Osteocyte (in vitro differentiated cells): ENCODE measurements at regions not wholly inside any gene's neighbourhood (a gene's known extent, or its start where the extent isn't known, plus 50 kb on each side); places are given as distances from the start of the nearest gene placed in this dataset.

Source experiments
- DNase-seq: peaks from one replicate; pipeline ENCODE4 v3.0.0; 2021; ENCODE audit warnings: mixed read lengths; ENCODE audit not compliant: unreplicated experiment; ENCODE audit errors: extremely low spot score
- H3K27ac Mint-ChIP-seq: one replicate; pipeline ENCODE4 v1.8.0; 2021; ENCODE audit warnings: mild to moderate bottlenecking, mixed read lengths; ENCODE audit not compliant: unreplicated experiment
- H3K27me3 Mint-ChIP-seq: one replicate; pipeline ENCODE4 v1.8.0; 2021; ENCODE audit warnings: mixed read lengths; ENCODE audit not compliant: unreplicated experiment
- H3K36me3 Mint-ChIP-seq: one replicate; pipeline ENCODE4 v1.8.0; 2021; ENCODE audit warnings: mixed read lengths; ENCODE audit not compliant: unreplicated experiment
- H3K4me1 Mint-ChIP-seq: one replicate; pipeline ENCODE4 v1.8.0; 2021; ENCODE audit warnings: mixed read lengths; ENCODE audit not compliant: unreplicated experiment
- H3K4me3 Mint-ChIP-seq: one replicate; pipeline ENCODE4 v1.8.0; 2021; ENCODE audit warnings: mild to moderate bottlenecking, moderate library complexity, mixed read lengths; ENCODE audit not compliant: unreplicated experiment
- H3K9me3 Mint-ChIP-seq: one replicate; pipeline ENCODE4 v1.8.0; 2021; ENCODE audit warnings: mixed read lengths; ENCODE audit not compliant: unreplicated experiment
- TF ChIP-seq, protein P1 (sequence below): fragments of 200-600 bp; sonication (generic); IDR thresholded peaks from 2 replicates; pipeline ENCODE4 v1.5.0; 2021; ENCODE audit warnings: antibody characterized with exemption, mild to moderate bottlenecking, moderate library complexity

DNA sequence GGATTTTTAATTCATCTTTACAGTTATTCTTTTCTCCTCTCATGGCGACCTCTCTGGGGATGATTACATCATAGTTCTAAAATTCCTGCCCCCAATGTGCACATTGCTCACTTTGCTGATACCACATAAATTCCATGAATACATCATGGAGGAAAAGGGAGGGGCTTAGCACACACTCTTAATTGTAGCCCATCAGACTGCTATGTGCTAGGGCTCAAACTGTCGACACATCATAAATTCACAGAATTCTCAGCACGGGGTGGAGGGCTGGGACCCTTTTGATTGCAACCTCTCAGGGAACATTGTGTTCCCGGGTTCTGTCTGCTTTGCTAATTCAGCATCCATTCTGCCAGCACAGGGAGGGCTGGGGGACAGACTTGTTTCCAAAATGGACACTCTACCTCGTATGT, 592.9 kb downstream of the BCOR start:
- H3K27me3 Mint-ChIP-seq = peaks cover 2% of the 10 kb centered on the region
- H3K36me3 Mint-ChIP-seq = no peaks in the 10 kb centered on the region
- H3K4me3 Mint-ChIP-seq = no peak overlapping the region
- H3K4me1 Mint-ChIP-seq = no peaks in the 10 kb centered on the region
- DNase-seq = no peak
- H3K9me3 Mint-ChIP-seq = peaks cover 7% of the 10 kb centered on the region
- TF ChIP-seq, protein P1, sequence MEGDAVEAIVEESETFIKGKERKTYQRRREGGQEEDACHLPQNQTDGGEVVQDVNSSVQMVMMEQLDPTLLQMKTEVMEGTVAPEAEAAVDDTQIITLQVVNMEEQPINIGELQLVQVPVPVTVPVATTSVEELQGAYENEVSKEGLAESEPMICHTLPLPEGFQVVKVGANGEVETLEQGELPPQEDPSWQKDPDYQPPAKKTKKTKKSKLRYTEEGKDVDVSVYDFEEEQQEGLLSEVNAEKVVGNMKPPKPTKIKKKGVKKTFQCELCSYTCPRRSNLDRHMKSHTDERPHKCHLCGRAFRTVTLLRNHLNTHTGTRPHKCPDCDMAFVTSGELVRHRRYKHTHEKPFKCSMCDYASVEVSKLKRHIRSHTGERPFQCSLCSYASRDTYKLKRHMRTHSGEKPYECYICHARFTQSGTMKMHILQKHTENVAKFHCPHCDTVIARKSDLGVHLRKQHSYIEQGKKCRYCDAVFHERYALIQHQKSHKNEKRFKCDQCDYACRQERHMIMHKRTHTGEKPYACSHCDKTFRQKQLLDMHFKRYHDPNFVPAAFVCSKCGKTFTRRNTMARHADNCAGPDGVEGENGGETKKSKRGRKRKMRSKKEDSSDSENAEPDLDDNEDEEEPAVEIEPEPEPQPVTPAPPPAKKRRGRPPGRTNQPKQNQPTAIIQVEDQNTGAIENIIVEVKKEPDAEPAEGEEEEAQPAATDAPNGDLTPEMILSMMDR = no peak
- no peak overlapping the region for H3K27ac Mint-ChIP-seq

DNA sequence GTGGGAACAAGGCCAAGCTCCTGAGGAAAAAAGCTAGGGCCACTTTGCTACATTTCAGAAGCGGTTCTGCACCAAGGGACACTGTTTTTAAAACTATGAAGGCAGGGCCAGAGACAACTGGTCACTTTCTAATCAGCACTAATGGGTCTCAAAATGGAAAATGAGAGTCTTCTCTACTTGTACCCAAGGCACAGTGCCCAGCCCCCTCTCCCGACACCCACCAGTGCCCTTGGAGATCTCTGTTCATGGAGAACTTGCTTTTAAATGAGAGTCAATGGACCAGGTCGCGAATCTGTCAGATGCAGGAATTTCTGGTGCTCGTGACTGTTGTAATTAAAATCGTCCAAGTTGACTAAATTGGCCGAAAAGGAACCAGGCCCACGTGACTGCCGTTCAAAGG, 591.6 kb downstream of the BCOR start:
- Mint-ChIP-seq H3K27ac (no peak overlapping the region), H3K4me3 (no peak overlapping the region), H3K27me3 (peaks cover 2% of the 10 kb centered on the region), H3K36me3 (no peaks in the 10 kb centered on the region), H3K4me1 (no peaks in the 10 kb centered on the region), H3K9me3 (peaks cover 13% of the 10 kb centered on the region)
- DNase-seq = no peak
- TF ChIP-seq, protein P1 = no peak

GRCh38 chrX:39507034-39507433, 590.7 kb downstream of the BCOR start:
- no peaks in the 10 kb centered on the region for H3K36me3 Mint-ChIP-seq
- H3K4me3 Mint-ChIP-seq = no peak overlapping the region
- TF ChIP-seq, protein P1 = no peak
- no peaks in the 10 kb centered on the region for H3K4me1 Mint-ChIP-seq
- DNase-seq = no peak
- peaks cover 13% of the 10 kb centered on the region for H3K9me3 Mint-ChIP-seq
- H3K27ac Mint-ChIP-seq = no peak overlapping the region
- H3K27me3 Mint-ChIP-seq = peaks cover 2% of the 10 kb centered on the region

DNA sequence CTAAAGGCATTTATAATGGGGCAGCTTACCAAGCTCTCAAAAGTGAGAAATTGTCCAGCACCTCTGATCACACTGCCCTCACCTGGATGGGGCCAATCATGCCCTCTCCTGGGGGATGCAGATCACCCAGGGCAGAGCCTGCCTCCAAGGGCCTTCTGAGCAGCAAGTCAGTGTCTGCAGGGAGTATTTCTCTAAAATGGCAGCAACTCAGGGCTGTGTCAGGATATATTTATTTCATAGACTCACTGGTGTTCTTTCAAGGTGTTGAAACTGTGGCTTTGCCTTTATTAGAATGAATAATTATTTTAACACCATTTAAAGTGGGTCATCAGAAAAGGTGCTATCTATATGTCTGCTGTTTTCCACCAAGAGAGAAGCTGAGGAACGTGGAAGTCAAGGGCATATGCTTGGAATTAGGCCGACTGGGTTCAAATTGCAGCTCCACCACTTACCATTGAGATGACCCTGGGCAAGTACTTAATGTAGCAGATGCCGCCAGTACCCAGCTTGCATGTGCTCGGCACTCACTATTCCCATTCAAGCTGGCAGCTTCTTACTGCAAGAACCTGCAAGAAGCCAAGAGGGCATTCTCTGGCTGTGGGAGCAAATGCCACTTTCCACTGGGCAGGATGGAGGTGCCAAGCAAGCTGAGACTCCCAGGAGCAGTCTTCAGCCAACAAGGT, 590.0 kb downstream of the BCOR start:
- DNase-seq = no peak
- Mint-ChIP-seq H3K36me3 (no peaks in the 10 kb centered on the region), H3K27me3 (peaks cover 2% of the 10 kb centered on the region), H3K4me1 (no peaks in the 10 kb centered on the region), H3K9me3 (peaks cover 13% of the 10 kb centered on the region), H3K4me3 (no peak overlapping the region), H3K27ac (no peak overlapping the region)
- TF ChIP-seq, protein P1 = no peak

DNA sequence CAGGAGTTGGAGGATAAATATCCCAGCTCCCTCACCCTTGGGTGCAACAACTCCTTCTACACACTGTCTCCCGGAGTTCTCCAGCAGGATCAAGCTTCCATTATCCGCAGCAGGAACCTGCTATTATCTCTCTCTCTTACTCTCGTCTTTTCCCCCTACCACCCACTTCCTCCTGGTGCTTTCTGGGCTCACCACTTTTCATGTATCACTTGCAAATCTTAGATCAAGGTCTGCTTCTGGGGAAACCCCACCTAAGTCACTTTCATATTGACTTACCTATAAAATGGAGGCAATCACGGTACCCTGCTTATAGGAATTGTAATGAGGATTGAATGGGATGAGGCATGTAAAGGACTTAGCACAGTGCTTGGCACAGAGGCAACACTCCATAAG, 589.5 kb downstream of the BCOR start:
- TF ChIP-seq, protein P1 = no peak
- Mint-ChIP-seq H3K27me3 (peaks cover 2% of the 10 kb centered on the region), H3K27ac (no peak overlapping the region), H3K4me1 (no peaks in the 10 kb centered on the region), H3K9me3 (peaks cover 16% of the 10 kb centered on the region), H3K4me3 (no peak overlapping the region), H3K36me3 (no peaks in the 10 kb centered on the region)
- no peak for DNase-seq
